ENCODE measurements at regions not wholly inside any gene's neighbourhood (a gene's known extent, or its start where the extent isn't known, plus 50 kb on each side); places are given as distances from the start of the nearest gene placed in this dataset.
"Not testable (repeated sequence)": the region's sequence is repeated elsewhere in the genome, so short reads cannot be mapped to it uniquely, and the experiment has no call there.

- no peak for TF ChIP-seq CTCF (IDR thresholded peaks at IDR 0.05; ENCODE audit: unreplicated experiment in 3 of 3)
- H3K27ac Mint-ChIP-seq = no peak overlapping the region
- H3K36me3 Mint-ChIP-seq (ENCODE audit: low read depth) = no peaks in the 10 kb centered on the region
- no peaks in the 10 kb centered on the region for H3K4me1 Mint-ChIP-seq
- peaks cover 19% of the 10 kb centered on the region for H3K9me3 Mint-ChIP-seq
- no peaks in the 10 kb centered on the region for H3K27me3 Mint-ChIP-seq (ENCODE audit: low read depth)
- H3K4me3 Mint-ChIP-seq = no peak overlapping the region
These were observed 1850.0 kb upstream of the ACO1 start for GRCh38 chr9:30534455-30534854.

GRCh38 chr9:30534896-30535295 lies 1849.5 kb upstream of the ACO1 start:
- Mint-ChIP-seq H3K36me3 (ENCODE audit: low read depth) (no peaks in the 10 kb centered on the region), H3K9me3 (peaks cover 19% of the 10 kb centered on the region)
- TF ChIP-seq CTCF (IDR thresholded peaks at IDR 0.05; ENCODE audit: unreplicated experiment in 3 of 3) = no peak

GRCh38 chr9:30536494-30536893 lies 1847.9 kb upstream of the ACO1 start:
- Mint-ChIP-seq H3K36me3 (ENCODE audit: low read depth) (no peaks in the 10 kb centered on the region), H3K27me3 (ENCODE audit: low read depth) (no peaks in the 10 kb centered on the region), H3K4me1 (no peaks in the 10 kb centered on the region), H3K27ac (no peak overlapping the region), H3K4me3 (no peak overlapping the region), H3K9me3 (peaks cover 21% of the 10 kb centered on the region)
- no peak for TF ChIP-seq CTCF (IDR thresholded peaks at IDR 0.05; ENCODE audit: unreplicated experiment in 3 of 3)

More at GRCh38 chr9:30534896-30535295, 1849.5 kb upstream of the ACO1 start:
- Mint-ChIP-seq H3K27ac (no peak overlapping the region), H3K4me1 (no peaks in the 10 kb centered on the region), H3K27me3 (ENCODE audit: low read depth) (no peaks in the 10 kb centered on the region), H3K4me3 (no peak overlapping the region)

GRCh38 chr9:30539696-30540095 lies 1844.7 kb upstream of the ACO1 start:
- H3K27ac Mint-ChIP-seq; H3K36me3 Mint-ChIP-seq (ENCODE audit: low read depth); H3K4me1 Mint-ChIP-seq; H3K27me3 Mint-ChIP-seq (ENCODE audit: low read depth); H3K4me3 Mint-ChIP-seq: not testable (repeated sequence)
- peaks cover 21% of the 10 kb centered on the region for H3K9me3 Mint-ChIP-seq

- H3K36me3 Mint-ChIP-seq (ENCODE audit: low read depth) = no peaks in the 10 kb centered on the region
- no peak overlapping the region for H3K27ac Mint-ChIP-seq
- no peaks in the 10 kb centered on the region for H3K27me3 Mint-ChIP-seq (ENCODE audit: low read depth)
- no peaks in the 10 kb centered on the region for H3K4me1 Mint-ChIP-seq
- TF ChIP-seq CTCF (IDR thresholded peaks at IDR 0.05; ENCODE audit: unreplicated experiment in 3 of 3) = no peak
- H3K9me3 Mint-ChIP-seq = peaks cover 11% of the 10 kb centered on the region
- H3K4me3 Mint-ChIP-seq = no peak overlapping the region
These were observed 1809.9 kb upstream of the ACO1 start for GRCh38 chr9:30574355-30575151.

- H3K36me3 Mint-ChIP-seq (ENCODE audit: low read depth) = no peaks in the 10 kb centered on the region
- no peak overlapping the region for H3K4me3 Mint-ChIP-seq
- no peak overlapping the region for H3K27ac Mint-ChIP-seq
- TF ChIP-seq CTCF (IDR thresholded peaks at IDR 0.05; ENCODE audit: unreplicated experiment in 3 of 3) = no peak
- H3K4me1 Mint-ChIP-seq = no peaks in the 10 kb centered on the region
- H3K27me3 Mint-ChIP-seq (ENCODE audit: low read depth) = no peaks in the 10 kb centered on the region
- peaks cover 8% of the 10 kb centered on the region for H3K9me3 Mint-ChIP-seq
These were observed 1809.2 kb upstream of the ACO1 start for GRCh38 chr9:30575218-30575617.
